ENCODE measurements at regions not wholly inside any gene's neighbourhood (a gene's known extent, or its start where the extent isn't known, plus 50 kb on each side); places are given as distances from the start of the nearest gene placed in this dataset.

DNA sequence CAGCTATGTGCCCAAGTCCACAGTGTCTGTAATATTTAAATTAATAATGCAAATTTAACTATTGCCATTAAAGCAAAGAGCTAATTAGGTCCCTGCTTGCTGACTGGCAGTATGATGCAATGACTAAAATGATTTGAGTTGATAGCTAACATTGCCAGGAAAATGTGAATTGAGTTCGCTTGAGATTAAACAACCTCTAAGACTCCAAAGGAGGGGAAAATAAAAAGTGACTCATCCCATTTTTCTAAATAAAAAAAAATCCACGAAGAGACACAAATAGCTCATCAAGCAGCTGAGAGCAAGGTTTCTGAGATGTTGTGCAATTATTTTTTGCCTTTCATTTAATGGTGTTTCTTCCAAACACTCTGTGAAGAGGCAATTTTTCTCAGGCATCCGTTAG is 413.0 kb downstream of the MTX2 start:
- intact Hi-C loops (cut with DNase I) = no loop called here
- Histone ChIP-seq H3K4me3 (no peak overlapping the region), H3K4me1 (peaks cover 0 to 14% (median 0%) of the 10 kb centered on the region in 9 donors), H3K36me3 (no peaks in the 10 kb centered on the region), H3K9me3 (no peaks in the 10 kb centered on the region), H3K27me3 (peaks cover 0 to 15% (median 5%) of the 10 kb centered on the region in 7 donors), H3K27ac (no peak overlapping the region)
- TF ChIP-seq, protein P1, sequence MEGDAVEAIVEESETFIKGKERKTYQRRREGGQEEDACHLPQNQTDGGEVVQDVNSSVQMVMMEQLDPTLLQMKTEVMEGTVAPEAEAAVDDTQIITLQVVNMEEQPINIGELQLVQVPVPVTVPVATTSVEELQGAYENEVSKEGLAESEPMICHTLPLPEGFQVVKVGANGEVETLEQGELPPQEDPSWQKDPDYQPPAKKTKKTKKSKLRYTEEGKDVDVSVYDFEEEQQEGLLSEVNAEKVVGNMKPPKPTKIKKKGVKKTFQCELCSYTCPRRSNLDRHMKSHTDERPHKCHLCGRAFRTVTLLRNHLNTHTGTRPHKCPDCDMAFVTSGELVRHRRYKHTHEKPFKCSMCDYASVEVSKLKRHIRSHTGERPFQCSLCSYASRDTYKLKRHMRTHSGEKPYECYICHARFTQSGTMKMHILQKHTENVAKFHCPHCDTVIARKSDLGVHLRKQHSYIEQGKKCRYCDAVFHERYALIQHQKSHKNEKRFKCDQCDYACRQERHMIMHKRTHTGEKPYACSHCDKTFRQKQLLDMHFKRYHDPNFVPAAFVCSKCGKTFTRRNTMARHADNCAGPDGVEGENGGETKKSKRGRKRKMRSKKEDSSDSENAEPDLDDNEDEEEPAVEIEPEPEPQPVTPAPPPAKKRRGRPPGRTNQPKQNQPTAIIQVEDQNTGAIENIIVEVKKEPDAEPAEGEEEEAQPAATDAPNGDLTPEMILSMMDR (IDR thresholded peaks at IDR 0.05) = no peak
- DNase-seq (no peak), ATAC-seq (peak in 1 of 8 donors; percentile 32)
- 47 to 55% methylated on average over 3 of the region's 3 CpGs for WGBS, 2 donors

DNA sequence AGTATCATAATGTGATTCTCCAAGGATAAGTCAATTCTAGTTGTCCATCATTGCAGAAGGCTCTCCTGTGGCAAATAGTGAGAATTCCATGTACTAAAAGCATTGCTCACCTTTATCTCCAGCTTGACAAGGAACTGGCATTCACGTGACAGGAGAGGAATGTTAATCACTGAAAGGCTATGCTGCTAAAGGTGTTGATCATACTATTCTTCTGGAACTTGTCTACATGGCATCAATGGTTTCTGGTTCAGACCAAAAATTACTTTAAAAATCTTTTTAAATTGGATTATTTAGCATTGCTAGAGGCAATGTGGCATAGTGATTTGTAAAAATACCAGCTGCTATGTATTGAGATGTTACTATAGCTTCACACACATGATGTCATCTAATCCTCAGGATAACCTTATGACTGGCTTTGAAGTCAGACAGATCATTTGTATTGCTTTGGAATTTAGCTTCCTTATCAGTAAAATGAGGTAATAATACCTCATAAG is 414.4 kb downstream of the MTX2 start:
- H3K27ac ChIP-seq = no peak overlapping the region
- TF ChIP-seq, protein P1 (IDR thresholded peaks at IDR 0.05) = no peak
- ATAC-seq (no peak), DNase-seq (no peak)
- no peaks in the 10 kb centered on the region for H3K9me3 ChIP-seq
- H3K27me3 ChIP-seq = peaks cover 0 to 8% (median 5%) of the 10 kb centered on the region in 7 donors
- WGBS, 2 donors = 32 to 53% methylated on average over 1 of the region's 1 CpG
- H3K4me1 ChIP-seq = peaks cover 0 to 14% (median 8%) of the 10 kb centered on the region in 9 donors
- H3K4me3 ChIP-seq = no peak overlapping the region
- no peaks in the 10 kb centered on the region for H3K36me3 ChIP-seq
- intact Hi-C loops (cut with DNase I) = no loop called here

GRCh38 chr2:176685908-176686307 is 416.7 kb downstream of the MTX2 start:
- Histone ChIP-seq H3K27me3 (peaks cover 0 to 7% (median 0%) of the 10 kb centered on the region in 7 donors), H3K4me3 (no peak overlapping the region), H3K4me1 (peaks cover 0 to 14% (median 8%) of the 10 kb centered on the region in 9 donors), H3K9me3 (no peaks in the 10 kb centered on the region), H3K27ac (no peak overlapping the region), H3K36me3 (no peaks in the 10 kb centered on the region)
- no peak for ATAC-seq
- TF ChIP-seq, protein P1 (IDR thresholded peaks at IDR 0.05) = no peak
- no peak for DNase-seq
- intact Hi-C loops (cut with DNase I) = no loop called here
- WGBS, 2 donors = 56 to 67% methylated on average over 3 of the region's 3 CpGs

DNA sequence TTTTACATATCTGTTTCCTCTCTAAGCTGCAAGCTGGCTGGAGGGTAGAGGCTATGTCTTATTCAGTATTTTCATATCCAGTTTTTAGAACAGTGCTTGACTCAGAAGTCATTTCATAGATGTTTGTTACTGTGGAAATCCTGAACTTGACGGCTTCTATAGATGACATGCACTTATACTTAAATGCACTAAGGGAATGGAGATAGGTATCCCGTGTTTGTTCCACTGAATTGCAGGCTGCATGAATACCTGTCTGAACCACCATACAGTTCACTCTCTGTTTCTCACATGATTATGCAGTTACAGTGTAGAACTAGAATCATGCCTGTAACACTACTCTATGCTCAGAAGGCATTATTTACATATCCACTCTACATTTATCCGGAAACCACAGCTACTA is 417.1 kb downstream of the MTX2 start:
- intact Hi-C loops (cut with DNase I) = no loop called here
- H3K36me3 ChIP-seq = no peaks in the 10 kb centered on the region
- 77 to 79% methylated on average over 3 of the region's 3 CpGs for WGBS, 2 donors
- H3K4me1 ChIP-seq = peaks cover 0 to 14% (median 8%) of the 10 kb centered on the region in 9 donors
- no peak overlapping the region for H3K27ac ChIP-seq
- no peak for ATAC-seq
- no peak for DNase-seq
- H3K4me3 ChIP-seq = no peak overlapping the region
- H3K9me3 ChIP-seq = no peaks in the 10 kb centered on the region
- peaks cover 0 to 7% (median 0%) of the 10 kb centered on the region in 7 donors for H3K27me3 ChIP-seq
- TF ChIP-seq, protein P1 (IDR thresholded peaks at IDR 0.05) = no peak

Data from heart right ventricle (tissue), 16 donors.